Natural killer cell (primary cell): ENCODE measurements at regions not wholly inside any gene's neighbourhood (a gene's known extent, or its start where the extent isn't known, plus 50 kb on each side); places are given as distances from the start of the nearest gene placed in this dataset.

Experiments
- ATAC-seq, 3 donors: fragments of 150-1000 bp in 2 of 3; fragments of 200-7000 bp in 1 of 3; cut with Tn5 transposase; 1 replicate in 1 of 3; 2 replicates in 2 of 3; pipeline ENCODE4 v1.10.0; 2021; ENCODE audit warnings: mild to moderate bottlenecking in 2 of 3, moderate library complexity in 2 of 3
- DNase-seq, 2 donors: peaks; one replicate each; pipeline versions ENCODE4 v3.0.0 to v3.0.0-alpha.2; 2013 to 2021; ENCODE audit warnings: mixed read lengths in 1 of 2
- H3K27ac ChIP-seq: one replicate; pipeline ENCODE4 v1.5.1; 2013; ENCODE audit warnings: mild to moderate bottlenecking, low read length
- H3K27me3 ChIP-seq: one replicate; pipeline ENCODE4 v1.6.1; 2013; ENCODE audit warnings: low read length; ENCODE audit not compliant: control insufficient read depth, insufficient read depth
- H3K36me3 ChIP-seq: one replicate; pipeline ENCODE4 v1.6.1; 2013; ENCODE audit warnings: low read length; ENCODE audit not compliant: control insufficient read depth, insufficient read depth
- H3K4me1 ChIP-seq: one replicate; pipeline ENCODE4 v1.6.1; 2013; ENCODE audit warnings: low read length; ENCODE audit not compliant: control insufficient read depth, insufficient read depth
- H3K4me3 ChIP-seq: one replicate; pipeline ENCODE4 v1.5.1; 2013; ENCODE audit warnings: low read length
- H3K9me3 ChIP-seq: one replicate; pipeline ENCODE4 v1.6.1; 2013; ENCODE audit warnings: low read length; ENCODE audit not compliant: control insufficient read depth, insufficient read depth
- H3K27ac Mint-ChIP-seq, 2 donors: one replicate each; pipeline ENCODE4 v1.8.0; 2022; ENCODE audit warnings: mild to moderate bottlenecking in 2 of 2, mixed read lengths in 2 of 2, moderate library complexity in 1 of 2
- H3K27me3 Mint-ChIP-seq, 2 donors: one replicate each; pipeline ENCODE4 v1.8.0; 2022; ENCODE audit warnings: low read depth in 2 of 2, mixed read lengths in 2 of 2
- H3K36me3 Mint-ChIP-seq: one replicate; pipeline ENCODE4 v1.8.0; 2022; ENCODE audit warnings: mixed read lengths
- H3K4me1 Mint-ChIP-seq, 2 donors: one replicate each; pipeline ENCODE4 v1.8.0; 2022; ENCODE audit warnings: mixed read lengths in 2 of 2
- H3K4me3 Mint-ChIP-seq: one replicate; pipeline ENCODE4 v1.8.0; 2022; ENCODE audit warnings: mild to moderate bottlenecking, moderate library complexity, mixed read lengths
- H3K9me3 Mint-ChIP-seq, 2 donors: one replicate each; pipeline ENCODE4 v1.8.0; 2022; ENCODE audit warnings: mixed read lengths in 2 of 2
- CTCF ChIP-seq: fragments of 200-600 bp; IDR thresholded peaks from one replicate; pipeline ENCODE4 v1.8.0; 2022; ENCODE audit warnings: antibody characterized with exemption
- WGBS: methylation state at CpG from one replicate; pipeline ENCODE4 v1.1.7; 2013; ENCODE audit warnings: missing lambda C conversion rate; ENCODE audit not compliant: insufficient coverage; 5-methylcytosine and 5-hydroxymethylcytosine counted together
- intact Hi-C: fragments of 100-400 bp; cut with micrococcal nuclease; formaldehyde crosslinking; loops from one replicate; pipeline ENCODE4 v1.14.2; 2022

DNA sequence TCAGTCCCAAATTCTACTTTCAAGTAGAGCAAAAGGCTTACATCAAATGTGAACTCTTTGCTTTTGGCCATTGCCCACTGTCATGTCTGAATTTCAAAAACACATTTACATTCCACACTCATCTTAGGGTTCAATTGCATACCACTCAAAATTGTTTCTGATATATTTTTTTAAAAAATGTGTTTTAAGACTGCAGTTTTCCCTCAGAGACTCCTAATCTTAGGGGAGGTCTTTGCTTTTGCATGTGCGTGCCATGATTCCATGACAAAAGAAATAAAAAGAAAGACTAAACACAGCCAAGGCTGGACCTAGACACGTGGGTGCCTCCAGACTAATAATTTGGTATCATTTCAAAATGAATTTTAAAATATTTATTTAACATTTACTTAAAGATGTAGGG lies 396.8 kb upstream of the RASGRP1 start:
- intact Hi-C loops, result no loop called here
- H3K4me1 Mint-ChIP-seq, result no peaks in the 10 kb centered on the region
- H3K27me3 ChIP-seq, result peaks cover 3% of the 10 kb centered on the region
- WGBS, result 100% methylated on average over 1 of the region's 2 CpGs
- DNase-seq, result no peak
- no peaks in the 10 kb centered on the region for H3K9me3 Mint-ChIP-seq
- no peak for TF ChIP-seq CTCF
- H3K27me3 Mint-ChIP-seq, result peaks cover 3 to 25% of the 10 kb centered on the region in 2 donors
- ATAC-seq, result no peak
- H3K4me3 ChIP-seq, result no peak overlapping the region
- no peaks in the 10 kb centered on the region for H3K36me3 ChIP-seq
- H3K4me3 Mint-ChIP-seq, result no peak overlapping the region
- no peaks in the 10 kb centered on the region for H3K4me1 ChIP-seq
- H3K9me3 ChIP-seq, result no peaks in the 10 kb centered on the region
- no peaks in the 10 kb centered on the region for H3K36me3 Mint-ChIP-seq
- no peak overlapping the region for H3K27ac ChIP-seq
- no peak overlapping the region for H3K27ac Mint-ChIP-seq

DNA sequence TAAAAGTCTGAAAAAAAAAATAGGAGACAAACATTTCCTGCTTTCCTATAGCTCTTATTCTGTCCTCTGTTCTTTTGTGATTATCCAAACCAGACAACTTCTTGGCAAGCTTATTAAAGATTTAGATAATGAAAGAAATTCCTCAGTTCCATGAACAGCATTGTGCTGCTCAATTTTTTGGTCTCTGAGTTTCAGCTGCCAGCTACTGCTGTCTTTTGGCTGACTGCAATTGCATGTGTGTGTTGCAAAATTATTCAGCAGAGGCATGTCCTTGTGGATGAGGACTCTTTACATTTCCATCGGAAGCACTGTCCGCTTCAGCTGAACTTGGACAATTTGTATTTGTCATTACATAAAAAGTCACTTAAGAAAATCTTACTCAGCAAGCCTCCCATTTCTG lies 397.3 kb upstream of the RASGRP1 start:
- intact Hi-C loops, result no loop called here
- Histone ChIP-seq H3K36me3 (no peaks in the 10 kb centered on the region), H3K4me3 (no peak overlapping the region), H3K4me1 (no peaks in the 10 kb centered on the region), H3K9me3 (no peaks in the 10 kb centered on the region), H3K27ac (no peak overlapping the region), H3K27me3 (peaks cover 3% of the 10 kb centered on the region)
- Mint-ChIP-seq H3K9me3 (no peaks in the 10 kb centered on the region), H3K27ac (no peak overlapping the region), H3K36me3 (no peaks in the 10 kb centered on the region), H3K27me3 (peaks cover 3 to 25% of the 10 kb centered on the region in 2 donors), H3K4me3 (no peak overlapping the region), H3K4me1 (no peaks in the 10 kb centered on the region)
- no peak for DNase-seq
- WGBS, result 96% methylated on average over 2 of the region's 2 CpGs
- no peak for ATAC-seq
- no peak for TF ChIP-seq CTCF

GRCh38 chr15:38972831-38973230 lies 408.2 kb upstream of the RASGRP1 start:
- no peaks in the 10 kb centered on the region for H3K4me1 Mint-ChIP-seq
- H3K36me3 Mint-ChIP-seq, result no peaks in the 10 kb centered on the region
- Histone ChIP-seq H3K36me3 (no peaks in the 10 kb centered on the region), H3K9me3 (no peaks in the 10 kb centered on the region), H3K27me3 (no peaks in the 10 kb centered on the region), H3K4me1 (no peaks in the 10 kb centered on the region), H3K27ac (no peak overlapping the region), H3K4me3 (no peak overlapping the region)
- peaks cover 0 to 2% of the 10 kb centered on the region in 2 donors for H3K9me3 Mint-ChIP-seq
- no peak for TF ChIP-seq CTCF
- ATAC-seq, result no peak
- WGBS, result 88% methylated on average over 3 of the region's 4 CpGs
- no peak overlapping the region for H3K4me3 Mint-ChIP-seq
- peaks cover 13 to 39% of the 10 kb centered on the region in 2 donors for H3K27me3 Mint-ChIP-seq
- intact Hi-C loops, result no loop called here
- no peak overlapping the region for H3K27ac Mint-ChIP-seq
- DNase-seq, result no peak

GRCh38 chr15:38975282-38975990 lies 410.8 kb upstream of the RASGRP1 start:
- TF ChIP-seq CTCF, result no peak
- H3K4me1 ChIP-seq, result no peaks in the 10 kb centered on the region
- H3K36me3 Mint-ChIP-seq, result peaks cover 5% of the 10 kb centered on the region
- H3K36me3 ChIP-seq, result no peaks in the 10 kb centered on the region
- peaks cover 0 to 4% of the 10 kb centered on the region in 2 donors for H3K9me3 Mint-ChIP-seq
- H3K4me3 ChIP-seq, result no peak overlapping the region
- no peaks in the 10 kb centered on the region for H3K4me1 Mint-ChIP-seq
- no peak overlapping the region for H3K27ac ChIP-seq
- WGBS, result 84% methylated on average over 2 of the region's 5 CpGs
- H3K27me3 ChIP-seq, result no peaks in the 10 kb centered on the region
- H3K4me3 Mint-ChIP-seq, result no peak overlapping the region
- intact Hi-C loops, result no loop called here
- H3K9me3 ChIP-seq, result no peaks in the 10 kb centered on the region
- H3K27me3 Mint-ChIP-seq, result peaks cover 15 to 43% of the 10 kb centered on the region in 2 donors
- no peak for ATAC-seq
- no peak for DNase-seq
- H3K27ac Mint-ChIP-seq, result no peak overlapping the region
